Breast epithelium (tissue), 3 donors: ENCODE measurements at regions not wholly inside any gene's neighbourhood (a gene's known extent, or its start where the extent isn't known, plus 50 kb on each side); places are given as distances from the start of the nearest gene placed in this dataset.

Experiments
- POLR2A ChIP-seq: fragments of 450-650 bp; IDR thresholded peaks from one replicate; pipeline ENCODE4 v1.6.1; 2016; ENCODE audit warnings: antibody characterized with exemption, mild to moderate bottlenecking, moderate library complexity
- POLR2AphosphoS5 ChIP-seq, 3 donors: sonication (generic); formaldehyde crosslinking; IDR thresholded peaks; one replicate each; pipeline ENCODE4 v1.6.1; 2017; ENCODE audit warnings: antibody characterized with exemption in 3 of 3
- TF ChIP-seq, protein P1 (sequence below), 3 donors: fragments of 450-650 bp; IDR thresholded peaks; one replicate each; pipeline ENCODE4 v1.5.1; 2016 to 2017; ENCODE audit warnings: antibody characterized with exemption in 3 of 3, mild to moderate bottlenecking in 3 of 3, moderate library complexity in 3 of 3

GRCh38 chr20:39480276-39481043 is 518.3 kb downstream of the DHX35 start:
- TF ChIP-seq POLR2AphosphoS5 (IDR thresholded peaks at IDR 0.05) (no peak), POLR2A (no peak)
- TF ChIP-seq, protein P1, sequence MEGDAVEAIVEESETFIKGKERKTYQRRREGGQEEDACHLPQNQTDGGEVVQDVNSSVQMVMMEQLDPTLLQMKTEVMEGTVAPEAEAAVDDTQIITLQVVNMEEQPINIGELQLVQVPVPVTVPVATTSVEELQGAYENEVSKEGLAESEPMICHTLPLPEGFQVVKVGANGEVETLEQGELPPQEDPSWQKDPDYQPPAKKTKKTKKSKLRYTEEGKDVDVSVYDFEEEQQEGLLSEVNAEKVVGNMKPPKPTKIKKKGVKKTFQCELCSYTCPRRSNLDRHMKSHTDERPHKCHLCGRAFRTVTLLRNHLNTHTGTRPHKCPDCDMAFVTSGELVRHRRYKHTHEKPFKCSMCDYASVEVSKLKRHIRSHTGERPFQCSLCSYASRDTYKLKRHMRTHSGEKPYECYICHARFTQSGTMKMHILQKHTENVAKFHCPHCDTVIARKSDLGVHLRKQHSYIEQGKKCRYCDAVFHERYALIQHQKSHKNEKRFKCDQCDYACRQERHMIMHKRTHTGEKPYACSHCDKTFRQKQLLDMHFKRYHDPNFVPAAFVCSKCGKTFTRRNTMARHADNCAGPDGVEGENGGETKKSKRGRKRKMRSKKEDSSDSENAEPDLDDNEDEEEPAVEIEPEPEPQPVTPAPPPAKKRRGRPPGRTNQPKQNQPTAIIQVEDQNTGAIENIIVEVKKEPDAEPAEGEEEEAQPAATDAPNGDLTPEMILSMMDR (IDR thresholded peaks at IDR 0.05), result no peak
